NOMO-1 (cell line): ENCODE measurements at regions not wholly inside any gene's neighbourhood (a gene's known extent, or its start where the extent isn't known, plus 50 kb on each side); places are given as distances from the start of the nearest gene placed in this dataset.

Experiments
- DNase-seq, 2 experiments: peaks; one replicate each; lab custom pipeline; 2025; ENCODE audit not compliant: unreplicated experiment in 2 of 2; lab: John Stamatoyannopoulos, UW

GRCh38 chr4:108567831-108568230 lies 52.5 kb upstream of the RPL34 start:
- DNase-seq: no peak

DNA sequence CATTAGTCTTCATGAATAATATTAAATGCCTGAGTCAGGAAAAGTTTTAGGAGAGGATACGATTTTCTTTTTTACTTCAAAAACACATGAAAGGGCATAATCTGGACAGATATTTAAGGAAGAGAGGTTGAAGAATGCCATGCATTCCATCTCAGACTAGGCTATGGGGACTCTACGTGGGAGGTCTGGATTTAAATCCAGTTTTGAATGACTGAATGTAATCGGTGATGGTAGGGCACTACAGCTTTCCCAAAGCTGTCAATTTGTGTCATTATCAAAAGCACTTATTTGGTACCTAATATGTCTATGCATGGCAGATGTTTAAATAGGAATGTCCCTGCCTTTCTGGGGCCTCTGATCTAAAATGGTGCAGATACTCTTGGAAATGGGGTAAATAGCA lies 59.3 kb upstream of the RPL34 start:
- no peak for DNase-seq

GRCh38 chr4:108560616-108561015 lies 59.8 kb upstream of the RPL34 start:
- no peak for DNase-seq

DNA sequence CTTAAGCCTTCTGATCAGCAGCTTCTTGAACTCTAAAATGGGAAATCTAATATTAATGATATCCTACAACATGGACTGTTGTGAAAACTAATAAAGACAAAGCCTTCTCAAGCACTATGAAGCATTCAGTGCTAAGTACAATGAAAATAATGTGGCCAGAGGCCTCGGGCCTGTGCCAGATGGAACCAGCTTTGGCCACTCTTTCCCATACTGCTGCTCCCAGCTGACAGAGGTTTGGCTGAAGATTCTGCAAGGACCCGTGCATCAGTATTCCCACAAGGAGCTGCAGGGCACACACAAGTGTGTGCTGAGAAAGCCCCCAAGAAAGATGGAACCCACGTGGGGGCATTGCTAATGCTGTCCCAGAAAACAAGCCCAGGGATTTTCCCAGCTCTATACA lies 60.5 kb upstream of the RPL34 start:
- DNase-seq: no peak

GRCh38 chr4:108559068-108559793 lies 61.1 kb upstream of the RPL34 start:
- peak; percentile 4 to 12 for DNase-seq

GRCh38 chr4:108556588-108557200 lies 63.7 kb upstream of the RPL34 start:
- DNase-seq: no peak

GRCh38 chr4:108556166-108556565 lies 64.2 kb upstream of the RPL34 start:
- no peak for DNase-seq

- DNase-seq: no peak
These were observed 64.7 kb upstream of the RPL34 start for GRCh38 chr4:108555701-108556100.

- DNase-seq: no peak
These were observed 72.7 kb upstream of the RPL34 start for GRCh38 chr4:108547682-108548081.

DNA sequence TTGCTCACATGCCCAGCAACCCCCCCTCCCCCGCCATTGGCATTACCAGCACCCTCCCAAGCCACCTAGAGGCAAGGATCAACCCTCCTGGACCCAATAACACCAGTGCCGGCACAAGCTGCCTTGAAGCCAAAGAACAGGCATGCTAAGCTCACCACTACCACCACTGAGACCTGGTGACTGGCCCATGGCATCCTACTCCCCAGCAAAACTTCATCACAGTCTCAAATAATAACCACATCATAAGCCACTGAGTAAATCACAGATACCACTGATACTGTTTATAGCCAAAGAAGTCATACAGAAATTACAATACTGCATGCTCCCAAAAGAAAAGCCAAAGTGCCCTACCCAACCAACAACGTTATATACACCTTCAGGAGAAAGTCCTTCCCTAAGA lies 73.6 kb upstream of the RPL34 start:
- no peak for DNase-seq

DNA sequence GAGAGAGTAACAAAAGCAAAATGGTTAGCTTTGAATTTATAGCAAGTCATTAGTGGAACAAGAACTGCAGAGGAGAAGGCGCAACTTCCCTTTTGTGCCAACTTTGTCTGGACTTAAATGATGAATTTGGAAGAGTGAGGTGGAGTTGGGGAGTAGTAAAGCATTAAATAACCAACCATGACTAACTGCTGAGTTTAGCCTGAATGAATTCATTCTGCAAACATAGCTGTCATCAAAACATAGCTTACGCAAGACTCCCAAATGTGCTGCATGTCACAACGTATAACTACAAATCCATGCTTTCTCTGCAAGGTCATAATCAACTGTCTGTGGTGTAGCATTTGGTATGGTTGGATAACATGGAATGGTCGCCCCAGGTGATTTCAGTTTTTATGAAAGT lies 75.9 kb upstream of the RPL34 start:
- DNase-seq: peak; percentile 44 to 82

- peak in 1 of 2 experiments; percentile 43 for DNase-seq
These were observed 76.9 kb upstream of the RPL34 start for GRCh38 chr4:108543359-108543968.

GRCh38 chr4:108540536-108540935 lies 79.8 kb upstream of the RPL34 start:
- DNase-seq: no peak

DNA sequence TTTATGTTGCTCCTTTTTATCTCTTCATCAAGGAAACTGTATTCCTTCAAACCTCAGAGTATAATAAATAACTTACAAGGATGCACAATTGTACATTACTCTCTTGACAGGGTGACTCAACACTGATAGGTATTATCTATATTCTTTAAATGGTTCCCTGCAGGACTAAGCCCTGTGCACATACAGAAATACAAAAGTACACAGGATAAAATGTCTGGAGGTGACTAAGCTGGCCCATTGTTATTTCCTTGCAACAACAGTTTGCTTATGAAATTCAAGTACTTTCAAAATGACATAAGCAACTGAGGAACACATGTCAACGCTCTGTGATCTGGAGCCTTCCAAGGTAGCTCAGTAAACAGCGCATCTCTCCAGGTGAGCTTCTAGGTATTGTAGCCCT lies 83.8 kb upstream of the RPL34 start:
- no peak for DNase-seq

- no peak for DNase-seq
These were observed 84.6 kb upstream of the RPL34 start for GRCh38 chr4:108535757-108536156.

DNA sequence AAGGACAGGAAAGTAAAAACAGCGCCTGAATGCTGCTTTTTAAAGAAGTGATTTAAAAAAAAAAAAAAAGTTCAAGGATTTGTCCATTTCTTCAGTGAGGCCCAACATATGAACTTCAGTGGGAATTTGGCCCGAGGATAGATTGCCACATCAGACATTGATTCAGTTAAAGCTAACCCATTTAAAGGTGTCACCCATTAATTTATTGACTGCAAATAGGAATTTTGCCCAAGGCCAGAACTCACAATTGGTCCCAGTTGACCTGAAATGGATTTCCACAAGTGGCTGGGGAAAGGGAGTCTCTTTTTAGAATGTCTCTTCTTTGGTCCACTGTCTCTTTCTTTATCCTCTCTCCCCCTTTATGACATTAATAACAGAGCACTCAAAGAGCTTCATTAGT lies 86.5 kb upstream of the RPL34 start:
- DNase-seq: no peak

DNA sequence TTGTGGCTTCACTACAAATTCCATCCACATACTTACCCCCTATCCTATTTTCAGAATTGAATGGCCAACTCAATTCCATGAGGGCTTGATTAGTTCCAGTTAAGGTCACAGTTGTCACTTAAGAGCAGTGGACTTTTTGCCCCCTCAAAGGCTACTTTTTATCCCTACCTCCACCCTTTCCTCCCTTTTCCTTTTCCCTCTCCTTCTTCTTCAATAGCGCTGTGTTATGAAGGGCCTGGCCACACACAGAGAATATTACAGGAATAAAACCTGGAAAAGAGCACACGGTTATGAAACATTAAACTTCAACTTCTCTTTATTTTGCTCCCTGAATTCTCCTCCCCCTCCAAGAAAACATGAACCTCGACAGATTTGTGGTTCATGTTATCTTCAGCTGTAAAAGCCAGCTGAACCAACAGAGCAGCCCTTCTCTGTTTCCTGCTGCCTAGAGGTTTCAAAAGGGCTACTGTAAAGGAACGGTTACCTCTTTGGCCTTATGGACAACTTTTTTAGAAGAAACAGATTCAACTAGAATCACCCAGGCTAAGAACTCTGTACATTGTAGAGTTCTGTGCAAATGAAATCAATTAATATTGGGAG lies 87.0 kb upstream of the RPL34 start:
- peak in 1 of 2 experiments; percentile 18 for DNase-seq

- no peak for DNase-seq
These were observed 87.6 kb upstream of the RPL34 start for GRCh38 chr4:108532738-108533137.

GRCh38 chr4:108532187-108532586 lies 88.2 kb upstream of the RPL34 start:
- no peak for DNase-seq

GRCh38 chr4:108531461-108531860 lies 88.9 kb upstream of the RPL34 start:
- no peak for DNase-seq

GRCh38 chr4:108529984-108530905 lies 90.1 kb upstream of the RPL34 start:
- DNase-seq: peak in 1 of 2 experiments; percentile 33
